ENCODE measurements at regions not wholly inside any gene's neighbourhood (a gene's known extent, or its start where the extent isn't known, plus 50 kb on each side); places are given as distances from the start of the nearest gene placed in this dataset.

DNA sequence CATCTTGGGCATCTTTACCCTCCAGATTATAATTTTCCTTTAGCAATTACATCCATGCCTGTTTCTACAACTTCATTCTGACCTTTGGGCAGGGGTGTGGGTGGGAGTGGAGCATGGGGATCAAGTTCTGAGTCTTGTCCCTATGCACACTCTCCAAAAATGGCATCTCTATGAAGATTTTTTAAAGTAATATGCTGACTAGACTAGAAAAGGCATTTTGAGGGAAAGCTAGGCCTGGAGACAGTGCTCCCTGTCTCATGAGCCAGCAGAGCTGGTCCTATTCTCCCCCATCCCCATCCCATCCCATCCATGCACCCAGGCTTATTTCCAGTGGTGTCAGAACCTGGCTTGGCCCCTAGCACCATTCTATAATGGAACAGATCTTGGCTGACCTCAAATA lies 398.0 kb upstream of the SLC24A2 start:
- intact Hi-C loops (cut with micrococcal nuclease) = no loop called here

GRCh38 chr9:20186231-20186630 lies 397.4 kb upstream of the SLC24A2 start:
- H3K9me3 Mint-ChIP-seq (ENCODE audit: insufficient read depth) = no peaks in the 10 kb centered on the region
- ChIA-PET POLR2A (no interaction called here), CTCF (no interaction called here)
- H3K4me3 Mint-ChIP-seq = no peak overlapping the region
- H3K79me2 ChIP-seq (ENCODE audit: control insufficient read depth, insufficient read depth, low read length) = no peaks in the 10 kb centered on the region
- H4K20me1 ChIP-seq (ENCODE audit: control insufficient read depth, insufficient read depth, low read length, poor library complexity, severe bottlenecking) = no peaks in the 10 kb centered on the region
- no peaks in the 10 kb centered on the region for H3K9me3 ChIP-seq (ENCODE audit: control extremely low read depth in 1 of 3, control insufficient read depth in 2 of 3, insufficient read depth in 1 of 3, low read length in 2 of 3)
- TF ChIP-seq, protein P1, sequence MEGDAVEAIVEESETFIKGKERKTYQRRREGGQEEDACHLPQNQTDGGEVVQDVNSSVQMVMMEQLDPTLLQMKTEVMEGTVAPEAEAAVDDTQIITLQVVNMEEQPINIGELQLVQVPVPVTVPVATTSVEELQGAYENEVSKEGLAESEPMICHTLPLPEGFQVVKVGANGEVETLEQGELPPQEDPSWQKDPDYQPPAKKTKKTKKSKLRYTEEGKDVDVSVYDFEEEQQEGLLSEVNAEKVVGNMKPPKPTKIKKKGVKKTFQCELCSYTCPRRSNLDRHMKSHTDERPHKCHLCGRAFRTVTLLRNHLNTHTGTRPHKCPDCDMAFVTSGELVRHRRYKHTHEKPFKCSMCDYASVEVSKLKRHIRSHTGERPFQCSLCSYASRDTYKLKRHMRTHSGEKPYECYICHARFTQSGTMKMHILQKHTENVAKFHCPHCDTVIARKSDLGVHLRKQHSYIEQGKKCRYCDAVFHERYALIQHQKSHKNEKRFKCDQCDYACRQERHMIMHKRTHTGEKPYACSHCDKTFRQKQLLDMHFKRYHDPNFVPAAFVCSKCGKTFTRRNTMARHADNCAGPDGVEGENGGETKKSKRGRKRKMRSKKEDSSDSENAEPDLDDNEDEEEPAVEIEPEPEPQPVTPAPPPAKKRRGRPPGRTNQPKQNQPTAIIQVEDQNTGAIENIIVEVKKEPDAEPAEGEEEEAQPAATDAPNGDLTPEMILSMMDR (IDR thresholded peaks at IDR 0.05) = no peak
- TF ChIP-seq EZH2 (IDR thresholded peaks at IDR 0.05; ENCODE audit: borderline replicate concordance, insufficient read depth, low read depth, low read length, poor library complexity, severe bottlenecking) = no peak
- H2AFZ ChIP-seq (ENCODE audit: insufficient read depth, low read depth, low read length, poor library complexity, severe bottlenecking) = no peak overlapping the region
- peaks cover 4% of the 10 kb centered on the region for H3K27me3 Mint-ChIP-seq
- peaks cover 0 to 3% (median 0%) of the 10 kb centered on the region in 4 experiments for H3K27me3 ChIP-seq (replicated peaks in 1 of 4; ENCODE audit: control extremely low read depth in 1 of 4, control insufficient read depth in 3 of 4, insufficient read depth in 4 of 4, low read length in 3 of 4)
- H3K4me2 ChIP-seq (replicated peaks; ENCODE audit: low read depth, low read length, poor library complexity, severe bottlenecking) = no peak overlapping the region
- no peak overlapping the region for H3K27ac Mint-ChIP-seq
- ATAC-seq (ENCODE audit: low read depth) (no peak), DNase-seq (no peak)
- no peak overlapping the region for H3K4me3 ChIP-seq (ENCODE audit: control extremely low read depth in 1 of 5, extremely low read depth in 1 of 5, insufficient read depth in 1 of 5, low read depth in 2 of 5, low read length in 4 of 5)
- H3K9ac ChIP-seq (ENCODE audit: low read length) = no peak overlapping the region
- H3K36me3 ChIP-seq (replicated peaks in 1 of 2; ENCODE audit: control extremely low read depth in 1 of 2, control insufficient read depth in 1 of 2, extremely low read depth in 1 of 2, insufficient read depth in 2 of 2, low read length in 1 of 2) = no peaks in the 10 kb centered on the region
- WGBS (ENCODE audit: insufficient coverage) = 84% methylated on average over 3 of the region's 3 CpGs
- peaks cover 9% of the 10 kb centered on the region for H3K4me1 Mint-ChIP-seq
- intact Hi-C loops (cut with micrococcal nuclease) = no loop called here
- no peak overlapping the region for H3K27ac ChIP-seq (ENCODE audit: low read length in 2 of 2)
- peaks cover 12 to 13% of the 10 kb centered on the region in 2 donors for H3K4me1 ChIP-seq (ENCODE audit: control insufficient read depth in 2 of 2, insufficient read depth in 2 of 2, low read length in 2 of 2)

More for the DNA sequence above, 398.0 kb upstream of the SLC24A2 start:
- ATAC-seq (ENCODE audit: low read depth) (no peak), DNase-seq (no peak)
- no peak overlapping the region for H3K27ac ChIP-seq (ENCODE audit: low read length in 2 of 2)
- ChIA-PET POLR2A (no interaction called here), CTCF (no interaction called here)
- H3K4me1 Mint-ChIP-seq = peaks cover 9% of the 10 kb centered on the region
- H3K79me2 ChIP-seq (ENCODE audit: control insufficient read depth, insufficient read depth, low read length) = no peaks in the 10 kb centered on the region
- no peak for TF ChIP-seq EZH2 (IDR thresholded peaks at IDR 0.05; ENCODE audit: borderline replicate concordance, insufficient read depth, low read depth, low read length, poor library complexity, severe bottlenecking)
- TF ChIP-seq, protein P1 (IDR thresholded peaks at IDR 0.05) = no peak
- H3K36me3 ChIP-seq (replicated peaks in 1 of 2; ENCODE audit: control extremely low read depth in 1 of 2, control insufficient read depth in 1 of 2, extremely low read depth in 1 of 2, insufficient read depth in 2 of 2, low read length in 1 of 2) = no peaks in the 10 kb centered on the region
- H3K9me3 Mint-ChIP-seq (ENCODE audit: insufficient read depth) = no peaks in the 10 kb centered on the region
- H3K4me1 ChIP-seq (ENCODE audit: control insufficient read depth in 2 of 2, insufficient read depth in 2 of 2, low read length in 2 of 2) = peaks cover 12 to 13% of the 10 kb centered on the region in 2 donors
- peaks cover 0 to 3% (median 0%) of the 10 kb centered on the region in 4 experiments for H3K27me3 ChIP-seq (replicated peaks in 1 of 4; ENCODE audit: control extremely low read depth in 1 of 4, control insufficient read depth in 3 of 4, insufficient read depth in 4 of 4, low read length in 3 of 4)
- H3K4me3 ChIP-seq (ENCODE audit: control extremely low read depth in 1 of 5, extremely low read depth in 1 of 5, insufficient read depth in 1 of 5, low read depth in 2 of 5, low read length in 4 of 5) = no peak overlapping the region
- H3K27ac Mint-ChIP-seq = no peak overlapping the region
- no peak overlapping the region for H3K9ac ChIP-seq (ENCODE audit: low read length)
- H2AFZ ChIP-seq (ENCODE audit: insufficient read depth, low read depth, low read length, poor library complexity, severe bottlenecking) = no peak overlapping the region
- no peaks in the 10 kb centered on the region for H4K20me1 ChIP-seq (ENCODE audit: control insufficient read depth, insufficient read depth, low read length, poor library complexity, severe bottlenecking)
- H3K4me2 ChIP-seq (replicated peaks; ENCODE audit: low read depth, low read length, poor library complexity, severe bottlenecking) = peak overlapping the region; percentile 18
- peaks cover 4% of the 10 kb centered on the region for H3K27me3 Mint-ChIP-seq
- no peak overlapping the region for H3K4me3 Mint-ChIP-seq
- no peaks in the 10 kb centered on the region for H3K9me3 ChIP-seq (ENCODE audit: control extremely low read depth in 1 of 3, control insufficient read depth in 2 of 3, insufficient read depth in 1 of 3, low read length in 2 of 3)

Data from B cell (primary cell).